ENCODE measurements at regions not wholly inside any gene's neighbourhood (a gene's known extent, or its start where the extent isn't known, plus 50 kb on each side); places are given as distances from the start of the nearest gene placed in this dataset.

GRCh38 chr7:25279705-25280104 lies 51.4 kb upstream of the NPVF start:
- DNase-seq: no peak

GRCh38 chr7:25280181-25280580 lies 51.9 kb upstream of the NPVF start:
- DNase-seq: no peak

GRCh38 chr7:25282194-25282593 lies 53.9 kb upstream of the NPVF start:
- DNase-seq: no peak

- DNase-seq: no peak
These were observed 58.5 kb upstream of the NPVF start for GRCh38 chr7:25286756-25287155.

GRCh38 chr7:25287291-25287690 lies 59.0 kb upstream of the NPVF start:
- no peak for DNase-seq

- DNase-seq: no peak
These were observed 60.4 kb upstream of the NPVF start for GRCh38 chr7:25288556-25289307.

- DNase-seq: no peak
These were observed 61.2 kb upstream of the NPVF start for GRCh38 chr7:25289518-25289917.

GRCh38 chr7:25294624-25295023 lies 66.3 kb upstream of the NPVF start:
- no peak for DNase-seq

GRCh38 chr7:25295387-25295786 lies 67.1 kb upstream of the NPVF start:
- DNase-seq: no peak

GRCh38 chr7:25296086-25296485 lies 67.8 kb upstream of the NPVF start:
- no peak for DNase-seq

GRCh38 chr7:25297278-25297677 lies 69.0 kb upstream of the NPVF start:
- no peak for DNase-seq

- DNase-seq: no peak
These were observed 75.2 kb upstream of the NPVF start for GRCh38 chr7:25303281-25304181.

- DNase-seq: no peak
These were observed 76.4 kb upstream of the NPVF start for GRCh38 chr7:25304691-25305090.

GRCh38 chr7:25305831-25306230 lies 77.5 kb upstream of the NPVF start:
- DNase-seq: no peak

GRCh38 chr7:25307624-25308023 lies 79.3 kb upstream of the NPVF start:
- DNase-seq: no peak

GRCh38 chr7:25308246-25308645 lies 80.0 kb upstream of the NPVF start:
- no peak for DNase-seq

GRCh38 chr7:25308906-25309705 lies 80.8 kb upstream of the NPVF start:
- no peak for DNase-seq

GRCh38 chr7:25310896-25311295 lies 82.6 kb upstream of the NPVF start:
- no peak for DNase-seq

GRCh38 chr7:25311346-25311745 lies 83.1 kb upstream of the NPVF start:
- DNase-seq: no peak

GRCh38 chr7:25312968-25313367 lies 84.7 kb upstream of the NPVF start:
- no peak for DNase-seq

- no peak for DNase-seq
These were observed 85.2 kb upstream of the NPVF start for GRCh38 chr7:25313526-25313925.

- no peak for DNase-seq
These were observed 85.9 kb upstream of the NPVF start for GRCh38 chr7:25314094-25314730.

Measured in effector CD4-positive, alpha-beta T cell (primary cell).